ENCODE measurements at regions not wholly inside any gene's neighbourhood (a gene's known extent, or its start where the extent isn't known, plus 50 kb on each side); places are given as distances from the start of the nearest gene placed in this dataset.

- TF ChIP-seq CTCF (conservative IDR thresholded peaks at IDR 0.05 in 1 of 2, IDR thresholded peaks at IDR 0.05 in 1 of 2; ENCODE audit: low read depth in 1 of 2, low read length in 2 of 2) (no peak), EZH2 (IDR thresholded peaks at IDR 0.05; ENCODE audit: low read length, missing control alignments) (no peak)
Observed at GRCh38 chr6:85866758-85867401, 224.2 kb upstream of the SYNCRIP start.

Measured in fibroblast of lung (primary cell).